HG02970 (cell line): ENCODE measurements at regions not wholly inside any gene's neighbourhood (a gene's known extent, or its start where the extent isn't known, plus 50 kb on each side); places are given as distances from the start of the nearest gene placed in this dataset.

Experiments
- ATAC-seq: cut with Tn5 transposase; IDR thresholded peaks from one replicate; pipeline ENCODE4 v1.9.1; 2021; ENCODE audit warnings: mild to moderate bottlenecking, moderate library complexity, moderate number of reproducible peaks; ENCODE audit not compliant: unreplicated experiment, low FRiP score

DNA sequence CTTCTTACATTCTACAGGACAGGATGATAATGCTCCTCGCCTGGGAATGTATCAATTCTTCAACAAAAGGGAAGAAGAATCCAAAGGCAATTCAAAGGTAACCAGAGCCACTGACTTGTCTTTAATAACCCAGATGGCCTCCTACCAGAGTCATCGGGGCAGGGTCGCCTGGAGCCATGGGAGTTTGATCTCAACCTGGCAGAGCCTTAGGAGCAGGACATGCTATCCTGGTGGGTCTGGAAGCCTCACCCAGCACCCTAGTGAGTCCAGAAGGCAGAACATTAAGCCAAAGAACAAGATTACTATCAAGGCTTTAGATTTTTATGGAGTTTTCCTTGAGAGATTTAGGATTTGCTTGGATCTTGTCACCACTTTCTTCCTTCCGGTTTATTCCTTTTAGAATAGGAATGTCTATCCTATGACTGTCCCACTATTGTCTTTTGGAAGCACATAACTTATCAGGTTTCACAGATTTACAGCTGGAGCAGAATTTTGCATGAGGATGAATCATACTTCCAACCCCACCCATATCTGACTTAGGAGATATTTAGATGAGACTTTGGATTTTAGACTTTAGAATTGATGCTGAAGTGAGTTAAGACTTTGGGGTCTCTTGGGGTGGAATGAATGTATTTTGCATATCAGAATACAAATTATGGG is 330.3 kb upstream of the GOLIM4 start:
- no peak for ATAC-seq

GRCh38 chr3:168424059-168424734 is 328.5 kb upstream of the GOLIM4 start:
- ATAC-seq = no peak

DNA sequence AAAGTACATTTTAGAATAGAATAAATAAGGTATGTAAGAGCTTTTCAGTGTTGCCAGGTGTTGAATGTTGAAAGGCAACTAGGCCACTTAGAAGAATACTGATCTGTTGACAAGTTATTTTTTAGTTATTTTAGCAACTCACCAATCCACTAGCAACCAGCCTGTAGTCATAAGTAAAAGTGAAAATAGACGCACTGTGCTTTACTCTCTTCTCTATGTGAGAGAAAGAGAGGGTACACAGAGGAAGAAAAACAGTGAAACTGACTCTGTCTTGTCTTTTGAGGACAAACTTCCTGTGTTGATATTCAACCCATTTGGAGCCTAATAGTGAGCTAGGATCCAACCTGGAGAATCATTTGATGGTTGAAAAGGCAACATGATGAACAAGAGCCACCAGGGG is 327.1 kb upstream of the GOLIM4 start:
- ATAC-seq = no peak

DNA sequence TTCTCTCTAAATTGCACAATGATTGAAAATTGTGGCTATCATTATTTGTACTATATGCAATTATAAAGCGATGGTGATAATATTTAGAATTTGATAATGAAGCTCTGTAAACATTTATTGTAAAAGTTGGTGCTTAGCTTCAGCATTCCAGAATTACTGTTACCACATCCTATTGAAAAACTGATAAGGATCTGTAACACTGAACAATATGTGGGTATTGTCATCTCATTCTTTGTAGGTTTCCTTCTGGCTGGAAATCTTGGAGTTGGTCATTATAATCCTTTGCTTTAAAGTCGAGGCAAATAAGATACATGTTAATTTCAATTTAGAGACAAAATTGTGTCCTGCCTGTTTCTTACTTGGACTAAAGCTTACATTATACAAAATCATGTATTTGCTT is 323.4 kb upstream of the GOLIM4 start:
- ATAC-seq = no peak

DNA sequence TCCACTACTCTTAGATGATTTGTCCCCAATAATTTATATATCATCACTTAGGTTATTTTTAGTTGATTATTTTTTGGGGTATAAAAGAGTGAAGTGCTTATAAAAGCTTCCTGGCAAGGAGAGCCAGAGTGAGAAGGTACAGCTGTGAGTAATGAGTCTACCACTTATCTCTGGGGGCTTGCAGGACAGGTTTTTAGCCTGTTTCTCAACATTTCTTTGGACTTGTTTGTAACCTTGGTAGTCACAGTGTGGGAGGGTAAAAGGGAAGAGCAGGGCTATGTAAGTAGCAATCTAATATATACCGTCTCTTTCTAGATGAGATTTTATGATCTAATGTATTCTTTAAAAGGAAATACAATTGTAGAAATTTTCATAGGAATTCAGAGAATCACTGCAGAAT is 321.3 kb upstream of the GOLIM4 start:
- no peak for ATAC-seq

- ATAC-seq = no peak
Observed at GRCh38 chr3:168416446-168416845, 320.7 kb upstream of the GOLIM4 start.

- no peak for ATAC-seq
Observed at GRCh38 chr3:168414149-168414548, 318.4 kb upstream of the GOLIM4 start.

DNA sequence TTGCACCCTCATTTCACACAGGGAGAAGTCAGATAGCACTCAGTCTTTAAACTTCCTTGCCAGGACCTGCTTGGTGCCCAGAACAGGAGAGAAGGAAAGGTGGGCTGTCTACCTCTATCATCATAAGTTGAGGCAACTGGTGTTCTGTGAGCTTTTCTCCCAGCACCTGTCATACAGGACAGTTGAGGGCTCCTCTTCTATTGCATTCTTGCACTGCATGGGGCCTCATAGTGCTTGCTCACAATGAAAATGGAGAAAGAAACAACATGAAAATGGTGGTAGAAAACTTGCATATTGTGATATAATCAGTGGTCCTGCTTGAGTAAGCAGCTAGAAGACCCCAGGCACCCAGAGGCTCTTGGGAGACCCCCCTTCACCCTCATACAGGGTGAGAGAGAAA is 311.7 kb upstream of the GOLIM4 start:
- no peak for ATAC-seq

GRCh38 chr3:168405288-168405687 is 309.6 kb upstream of the GOLIM4 start:
- ATAC-seq = no peak

DNA sequence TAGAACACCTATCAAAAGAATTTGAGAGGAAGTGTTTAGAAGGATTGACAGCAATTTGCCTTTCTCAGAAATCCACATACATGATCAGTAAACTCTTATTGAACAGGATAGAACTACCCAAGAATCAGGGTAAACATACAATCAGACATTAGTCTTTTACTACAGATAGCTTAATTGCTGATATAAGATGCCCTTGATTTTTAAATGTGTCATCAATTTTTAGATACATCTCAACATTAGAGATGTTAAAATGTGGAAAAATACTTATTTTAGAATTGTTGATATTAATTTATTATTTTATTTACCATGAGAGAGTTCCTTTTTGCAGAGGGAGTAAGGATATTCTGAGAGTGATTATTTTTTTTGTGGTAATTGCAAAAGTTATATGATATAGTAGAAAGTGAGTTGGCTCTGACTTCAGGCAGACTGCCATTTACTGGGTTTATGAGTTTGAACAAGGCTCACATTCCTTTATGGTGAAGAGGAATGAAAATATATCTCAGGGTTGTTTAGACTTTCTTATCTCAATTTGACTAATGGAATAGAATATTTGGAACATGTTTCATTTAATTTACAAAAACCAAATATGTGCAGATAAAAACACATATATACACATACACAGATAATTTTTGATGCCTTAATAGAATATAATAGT is 302.8 kb upstream of the GOLIM4 start:
- ATAC-seq = no peak

- ATAC-seq = no peak
Observed at GRCh38 chr3:168396861-168397260, 301.1 kb upstream of the GOLIM4 start.

- no peak for ATAC-seq
Observed at GRCh38 chr3:168395551-168395950, 299.8 kb upstream of the GOLIM4 start.

DNA sequence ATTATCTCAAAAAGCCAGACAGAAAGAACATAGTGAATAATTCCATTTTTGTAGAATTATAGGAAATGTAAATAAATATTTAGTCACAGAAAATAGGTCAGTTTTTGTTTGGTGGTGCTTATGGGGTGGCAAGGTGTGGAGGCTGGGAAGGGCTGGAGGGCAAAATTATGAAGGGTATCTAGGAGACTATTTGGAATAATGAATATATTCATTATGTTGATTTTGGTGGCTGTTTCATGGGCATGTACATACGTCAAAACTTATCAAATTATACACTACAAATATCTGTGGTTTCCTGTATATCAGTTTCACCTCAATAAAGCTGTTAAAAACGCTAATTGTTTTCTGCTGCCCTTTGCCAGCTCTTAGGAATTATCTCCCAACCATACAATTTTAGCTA is 298.7 kb upstream of the GOLIM4 start:
- no peak for ATAC-seq

- ATAC-seq = no peak
Observed at GRCh38 chr3:168386301-168386700, 290.6 kb upstream of the GOLIM4 start.

- no peak for ATAC-seq
Observed at GRCh38 chr3:168384990-168385389, 289.3 kb upstream of the GOLIM4 start.

GRCh38 chr3:168383573-168383972 is 287.8 kb upstream of the GOLIM4 start:
- ATAC-seq = no peak

GRCh38 chr3:168371846-168372245 is 276.1 kb upstream of the GOLIM4 start:
- ATAC-seq = no peak

GRCh38 chr3:168364967-168365366 is 269.2 kb upstream of the GOLIM4 start:
- ATAC-seq = no peak

GRCh38 chr3:168362661-168363247 is 267.0 kb upstream of the GOLIM4 start:
- no peak for ATAC-seq

- ATAC-seq = no peak
Observed at GRCh38 chr3:168362156-168362555, 266.4 kb upstream of the GOLIM4 start.

GRCh38 chr3:168360993-168361392 is 265.3 kb upstream of the GOLIM4 start:
- no peak for ATAC-seq
